Lung (tissue), 11 donors: ENCODE measurements at regions not wholly inside any gene's neighbourhood (a gene's known extent, or its start where the extent isn't known, plus 50 kb on each side); places are given as distances from the start of the nearest gene placed in this dataset.

Source experiments
- ATAC-seq: fragments of 200-7000 bp; cut with Tn5 transposase; one replicate; pipeline ENCODE4 v1.9.1; 2020; ENCODE audit warnings: moderate number of reproducible peaks; ENCODE audit not compliant: insufficient read depth, low FRiP score
- DNase-seq, 3 donors: peaks; one replicate each; pipeline ENCODE4 v3.0.0-alpha.2; 2013 to 2017
- H3K27ac ChIP-seq, 2 donors: one replicate each; pipeline ENCODE4 v1.5.1; 2013; ENCODE audit warnings: mild to moderate bottlenecking in 2 of 2, moderate library complexity in 2 of 2, control low read depth in 1 of 2, inconsistent platforms in 1 of 2, low read depth in 1 of 2, low read length in 1 of 2
- H3K27me3 ChIP-seq, 3 donors: one replicate each; pipeline ENCODE4 v1.5.1; 2013; ENCODE audit warnings: low read length in 2 of 3; ENCODE audit not compliant: control insufficient read depth in 3 of 3, insufficient read depth in 3 of 3
- H3K36me3 ChIP-seq, 4 donors: one replicate each; pipeline ENCODE4 v1.5.1; 2013; ENCODE audit warnings: low read length in 4 of 4, mild to moderate bottlenecking in 1 of 4, moderate library complexity in 1 of 4; ENCODE audit not compliant: control insufficient read depth in 4 of 4, insufficient read depth in 4 of 4
- H3K4me1 ChIP-seq, 5 donors: one replicate each; pipeline ENCODE4 v1.5.1; 2013; ENCODE audit warnings: low read length in 5 of 5, mild to moderate bottlenecking in 2 of 5, moderate library complexity in 1 of 5; ENCODE audit not compliant: control insufficient read depth in 5 of 5, insufficient read depth in 5 of 5
- H3K4me3 ChIP-seq: one replicate; pipeline ENCODE4 v1.5.1; 2013; ENCODE audit warnings: mild to moderate bottlenecking, control low read depth, moderate library complexity
- H3K9ac ChIP-seq, 2 donors: one replicate each; pipeline ENCODE4 v1.5.1; 2013; ENCODE audit warnings: low read length in 2 of 2, control low read depth in 1 of 2; ENCODE audit not compliant: insufficient read depth in 1 of 2
- H3K9me3 ChIP-seq, 4 donors: one replicate each; pipeline ENCODE4 v1.5.1; 2013; ENCODE audit warnings: low read length in 3 of 4, mild to moderate bottlenecking in 1 of 4, moderate library complexity in 1 of 4; ENCODE audit not compliant: control insufficient read depth in 4 of 4, insufficient read depth in 3 of 4
- WGBS, 2 donors: extraction: QIAGEN DNeasy Blood & Tissue Kit; methylation state at CpG; one replicate each; pipeline ENCODE4 v1.1.7; 2013; 5-methylcytosine and 5-hydroxymethylcytosine counted together
- TF ChIP-seq, protein P1 (sequence below): IDR thresholded peaks from 2 replicates; pipeline ENCODE4 v1.5.1; 2012; ENCODE audit warnings: mild to moderate bottlenecking; ENCODE audit errors: control extremely low read depth, extremely low read depth
- donor health status: control.
- donor health status: control.
- donor health status: Bipolar disorder and iron deficiency.
- donor health status: healthy.
- donor health status: DM: yes; HTN: yes; CAD: no.

DNA sequence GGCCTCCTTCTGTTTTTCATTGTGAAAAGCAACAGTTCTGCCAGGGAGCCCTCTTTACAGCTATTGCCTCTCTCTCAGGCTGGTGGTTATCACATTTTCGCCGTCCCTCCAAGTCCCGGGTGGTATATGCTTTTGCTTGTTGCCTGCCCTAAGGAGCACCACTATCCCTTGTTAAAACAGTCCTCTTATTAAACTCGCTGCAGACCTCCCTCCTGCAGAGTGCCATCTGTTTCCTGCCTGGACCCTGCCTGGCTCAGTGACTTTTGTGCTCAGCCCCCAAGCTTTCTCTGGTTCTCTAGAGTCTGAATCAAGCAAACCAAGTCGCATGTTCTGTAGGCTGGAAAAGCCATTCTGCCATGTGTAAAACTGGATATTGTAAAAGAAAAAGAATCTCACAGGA, 72.1 kb upstream of the FHL2 start:
- DNase-seq: no peak
- no peak overlapping the region for H3K9ac ChIP-seq
- no peak for ATAC-seq
- no peaks in the 10 kb centered on the region for H3K4me1 ChIP-seq
- H3K27me3 ChIP-seq: no peaks in the 10 kb centered on the region
- TF ChIP-seq, protein P1, sequence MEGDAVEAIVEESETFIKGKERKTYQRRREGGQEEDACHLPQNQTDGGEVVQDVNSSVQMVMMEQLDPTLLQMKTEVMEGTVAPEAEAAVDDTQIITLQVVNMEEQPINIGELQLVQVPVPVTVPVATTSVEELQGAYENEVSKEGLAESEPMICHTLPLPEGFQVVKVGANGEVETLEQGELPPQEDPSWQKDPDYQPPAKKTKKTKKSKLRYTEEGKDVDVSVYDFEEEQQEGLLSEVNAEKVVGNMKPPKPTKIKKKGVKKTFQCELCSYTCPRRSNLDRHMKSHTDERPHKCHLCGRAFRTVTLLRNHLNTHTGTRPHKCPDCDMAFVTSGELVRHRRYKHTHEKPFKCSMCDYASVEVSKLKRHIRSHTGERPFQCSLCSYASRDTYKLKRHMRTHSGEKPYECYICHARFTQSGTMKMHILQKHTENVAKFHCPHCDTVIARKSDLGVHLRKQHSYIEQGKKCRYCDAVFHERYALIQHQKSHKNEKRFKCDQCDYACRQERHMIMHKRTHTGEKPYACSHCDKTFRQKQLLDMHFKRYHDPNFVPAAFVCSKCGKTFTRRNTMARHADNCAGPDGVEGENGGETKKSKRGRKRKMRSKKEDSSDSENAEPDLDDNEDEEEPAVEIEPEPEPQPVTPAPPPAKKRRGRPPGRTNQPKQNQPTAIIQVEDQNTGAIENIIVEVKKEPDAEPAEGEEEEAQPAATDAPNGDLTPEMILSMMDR: no peak
- WGBS, 2 donors: 34 to 55% methylated on average over 5 of the region's 5 CpGs
- H3K4me3 ChIP-seq: no peak overlapping the region
- no peak overlapping the region for H3K27ac ChIP-seq
- no peaks in the 10 kb centered on the region for H3K9me3 ChIP-seq
- no peaks in the 10 kb centered on the region for H3K36me3 ChIP-seq

DNA sequence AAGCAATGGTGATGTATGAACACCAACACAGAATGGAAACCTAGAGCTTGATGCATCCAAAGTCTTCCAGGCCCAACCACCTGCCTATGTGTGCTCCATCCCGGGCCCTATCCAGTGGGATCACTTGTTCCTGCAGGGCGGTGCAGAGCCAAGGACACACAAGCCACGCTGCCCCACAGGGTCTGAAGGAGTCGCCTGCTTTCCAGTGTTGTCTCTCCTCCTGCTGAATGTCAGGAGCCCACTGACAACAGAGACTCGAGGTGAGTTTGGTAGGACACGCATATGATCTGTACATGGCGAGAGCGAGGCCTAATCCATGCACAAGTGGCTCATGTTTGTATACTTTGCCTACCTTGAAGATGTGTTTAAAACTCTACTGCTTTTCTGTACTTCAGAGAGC, 70.9 kb upstream of the FHL2 start:
- Histone ChIP-seq H3K36me3 (no peaks in the 10 kb centered on the region), H3K27ac (no peak overlapping the region), H3K9ac (no peak overlapping the region), H3K4me3 (no peak overlapping the region), H3K4me1 (no peaks in the 10 kb centered on the region), H3K27me3 (no peaks in the 10 kb centered on the region), H3K9me3 (no peaks in the 10 kb centered on the region)
- DNase-seq: no peak
- WGBS, 2 donors: 97 to 99% methylated on average over 8 of the region's 8 CpGs
- TF ChIP-seq, protein P1: no peak
- ATAC-seq: no peak

DNA sequence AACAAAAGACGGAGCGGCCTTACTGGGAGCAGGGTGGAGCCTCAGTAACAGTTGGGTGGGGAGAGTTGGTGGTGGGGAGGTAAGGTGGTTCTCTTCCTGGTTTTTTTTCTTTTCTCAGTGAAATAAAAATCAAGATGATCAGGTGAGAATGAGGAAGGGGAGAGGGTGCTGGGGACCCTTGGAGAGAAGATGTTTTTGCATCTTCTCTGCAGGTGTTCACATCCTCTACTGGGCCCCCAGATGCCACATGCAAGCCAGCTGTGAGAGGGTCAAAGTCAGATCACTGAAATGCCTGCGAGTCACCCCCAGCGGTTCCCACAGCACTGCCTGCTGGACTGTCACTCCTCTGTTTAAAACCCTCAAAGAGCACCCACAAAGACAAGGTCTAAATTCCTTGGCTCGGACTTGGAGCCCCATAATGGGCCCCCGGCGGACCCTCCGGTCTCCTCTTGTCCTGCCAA, 69.8 kb upstream of the FHL2 start:
- H3K9ac ChIP-seq: no peak overlapping the region
- H3K9me3 ChIP-seq: no peaks in the 10 kb centered on the region
- no peak for ATAC-seq
- TF ChIP-seq, protein P1: no peak
- 74 to 77% methylated on average over 8 of the region's 8 CpGs for WGBS, 2 donors
- H3K36me3 ChIP-seq: no peaks in the 10 kb centered on the region
- no peaks in the 10 kb centered on the region for H3K27me3 ChIP-seq
- no peak overlapping the region for H3K4me3 ChIP-seq
- H3K4me1 ChIP-seq: no peaks in the 10 kb centered on the region
- no peak for DNase-seq
- no peak overlapping the region for H3K27ac ChIP-seq

DNA sequence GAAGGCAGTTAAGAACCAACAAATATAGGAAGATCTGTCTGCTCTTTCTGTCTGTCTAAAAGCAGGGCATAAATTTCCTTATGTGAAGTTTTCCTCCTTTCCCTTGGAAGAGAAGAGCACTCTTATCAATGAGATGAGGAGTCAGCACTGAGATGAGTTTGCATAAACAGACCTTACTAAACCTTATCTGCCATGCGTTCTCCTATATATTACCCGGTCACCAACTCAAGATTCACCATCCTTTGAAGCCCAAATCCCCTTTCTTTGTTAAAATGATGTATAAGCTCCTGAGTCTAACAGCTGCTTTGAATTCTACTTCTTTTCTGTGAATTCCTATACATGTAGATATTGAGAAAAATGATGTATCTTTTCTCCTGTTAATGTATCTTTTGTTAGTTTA, 65.5 kb upstream of the FHL2 start:
- H3K36me3 ChIP-seq: no peaks in the 10 kb centered on the region
- WGBS, 2 donors: 94 to 99% methylated on average over 2 of the region's 2 CpGs

More for the DNA sequence above, 65.5 kb upstream of the FHL2 start:
- Histone ChIP-seq H3K27ac (no peak overlapping the region), H3K4me3 (no peak overlapping the region), H3K9ac (no peak overlapping the region), H3K27me3 (no peaks in the 10 kb centered on the region), H3K4me1 (no peaks in the 10 kb centered on the region), H3K9me3 (no peaks in the 10 kb centered on the region)
- ATAC-seq (no peak), DNase-seq (no peak)
- TF ChIP-seq, protein P1: no peak
